ENCODE measurements at regions not wholly inside any gene's neighbourhood (a gene's known extent, or its start where the extent isn't known, plus 50 kb on each side); places are given as distances from the start of the nearest gene placed in this dataset.

DNA sequence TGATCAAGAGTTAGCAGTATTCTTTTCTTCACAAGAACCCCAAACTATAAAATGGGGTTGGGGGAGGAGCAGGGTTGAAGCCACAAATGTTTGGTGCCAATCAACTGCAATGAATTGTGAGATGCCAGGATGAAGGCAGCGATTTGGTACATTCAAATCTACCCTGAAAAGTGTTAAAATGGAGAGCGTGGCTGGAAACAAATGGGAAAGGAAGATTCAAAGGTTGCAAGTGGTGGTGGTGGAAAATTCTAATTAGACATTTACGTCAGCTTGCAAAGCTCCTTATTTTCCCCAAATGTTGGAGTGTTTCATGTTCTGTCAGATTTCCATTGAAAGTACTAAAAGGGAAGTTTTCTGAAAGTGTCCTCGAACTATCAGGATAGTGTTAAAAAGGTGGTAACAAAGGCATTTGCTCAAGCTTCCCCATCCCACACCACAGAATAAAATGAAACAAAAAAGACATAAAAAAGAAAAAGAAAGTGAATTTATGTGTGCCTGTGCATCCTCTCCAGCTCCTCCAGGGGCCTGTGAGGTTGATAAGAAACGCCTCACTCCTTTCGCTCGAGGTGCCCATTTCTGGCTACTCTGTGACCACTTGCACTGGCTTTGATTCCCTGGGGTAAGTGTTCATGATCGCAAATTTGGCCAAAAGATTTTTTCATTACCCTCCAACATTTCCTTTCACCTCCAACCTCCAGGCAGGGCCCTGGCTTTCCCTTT is 424.1 kb upstream of the POU3F3 start:
- TF ChIP-seq POLR2AphosphoS5 (IDR thresholded peaks at IDR 0.05) = no peak
- TF ChIP-seq EP300 (IDR thresholded peaks at IDR 0.05) = no peak
- TF ChIP-seq, protein P1, sequence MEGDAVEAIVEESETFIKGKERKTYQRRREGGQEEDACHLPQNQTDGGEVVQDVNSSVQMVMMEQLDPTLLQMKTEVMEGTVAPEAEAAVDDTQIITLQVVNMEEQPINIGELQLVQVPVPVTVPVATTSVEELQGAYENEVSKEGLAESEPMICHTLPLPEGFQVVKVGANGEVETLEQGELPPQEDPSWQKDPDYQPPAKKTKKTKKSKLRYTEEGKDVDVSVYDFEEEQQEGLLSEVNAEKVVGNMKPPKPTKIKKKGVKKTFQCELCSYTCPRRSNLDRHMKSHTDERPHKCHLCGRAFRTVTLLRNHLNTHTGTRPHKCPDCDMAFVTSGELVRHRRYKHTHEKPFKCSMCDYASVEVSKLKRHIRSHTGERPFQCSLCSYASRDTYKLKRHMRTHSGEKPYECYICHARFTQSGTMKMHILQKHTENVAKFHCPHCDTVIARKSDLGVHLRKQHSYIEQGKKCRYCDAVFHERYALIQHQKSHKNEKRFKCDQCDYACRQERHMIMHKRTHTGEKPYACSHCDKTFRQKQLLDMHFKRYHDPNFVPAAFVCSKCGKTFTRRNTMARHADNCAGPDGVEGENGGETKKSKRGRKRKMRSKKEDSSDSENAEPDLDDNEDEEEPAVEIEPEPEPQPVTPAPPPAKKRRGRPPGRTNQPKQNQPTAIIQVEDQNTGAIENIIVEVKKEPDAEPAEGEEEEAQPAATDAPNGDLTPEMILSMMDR (IDR thresholded peaks at IDR 0.05) = no peak
- no peak for TF ChIP-seq POLR2A (IDR thresholded peaks at IDR 0.05)

All from upper lobe of left lung (tissue), 4 donors.